T-helper 2 cell treated with Interferon-gamma antibody and Interleukin-4, amounts not matched to agents 5 μg/mL and 100 μg/mL, for 36 hours (primary cell): ENCODE measurements at regions not wholly inside any gene's neighbourhood (a gene's known extent, or its start where the extent isn't known, plus 50 kb on each side); places are given as distances from the start of the nearest gene placed in this dataset.
"Not testable (repeated sequence)": the region's sequence is repeated elsewhere in the genome, so short reads cannot be mapped to it uniquely, and the experiment has no call there.

Experiments used
- DNase-seq: peaks from one replicate; pipeline ENCODE4 v3.0.0; 2021; ENCODE audit warnings: low spot score
- H3K27ac Mint-ChIP-seq: one replicate; pipeline ENCODE4 v1.8.0; 2021; ENCODE audit warnings: mild to moderate bottlenecking, mixed read lengths
- H3K27me3 Mint-ChIP-seq: one replicate; pipeline ENCODE4 v1.8.0; 2021; ENCODE audit warnings: low read depth, mixed read lengths
- H3K36me3 Mint-ChIP-seq: one replicate; pipeline ENCODE4 v1.8.0; 2021; ENCODE audit warnings: low read depth, mixed read lengths
- H3K4me1 Mint-ChIP-seq: one replicate; pipeline ENCODE4 v1.8.0; 2021; ENCODE audit warnings: low read depth, mixed read lengths
- H3K4me3 Mint-ChIP-seq: one replicate; pipeline ENCODE4 v1.8.0; 2022; ENCODE audit warnings: mild to moderate bottlenecking, moderate library complexity, mixed read lengths
- H3K9me3 Mint-ChIP-seq: one replicate; pipeline ENCODE4 v1.8.0; 2021; ENCODE audit warnings: mixed read lengths

DNA sequence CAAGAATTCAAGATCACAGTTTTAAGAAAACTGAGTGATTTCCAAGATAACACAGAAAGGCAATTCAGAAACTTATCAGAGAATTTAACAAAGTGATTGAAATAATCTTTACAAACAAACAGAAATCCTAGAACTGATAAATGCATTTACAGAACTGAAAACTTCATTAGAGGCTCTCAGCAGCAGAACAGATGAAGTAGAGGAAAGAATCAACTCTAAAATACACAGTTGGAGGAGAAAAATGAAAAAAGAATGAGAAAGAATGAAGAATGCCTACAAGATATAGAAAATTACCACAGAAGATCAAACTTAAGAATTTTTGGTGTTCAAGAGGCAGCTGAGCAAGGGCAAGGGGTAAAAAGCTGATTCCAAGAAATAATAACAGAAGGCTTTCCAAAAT lies 168.8 kb downstream of the POLR2M start:
- Mint-ChIP-seq H3K36me3 (peaks cover 2% of the 10 kb centered on the region), H3K4me1 (no peaks in the 10 kb centered on the region), H3K27me3 (peaks cover 59% of the 10 kb centered on the region), H3K27ac (no peak overlapping the region), H3K9me3 (peaks cover 15% of the 10 kb centered on the region), H3K4me3 (no peak overlapping the region)
- DNase-seq: no peak

DNA sequence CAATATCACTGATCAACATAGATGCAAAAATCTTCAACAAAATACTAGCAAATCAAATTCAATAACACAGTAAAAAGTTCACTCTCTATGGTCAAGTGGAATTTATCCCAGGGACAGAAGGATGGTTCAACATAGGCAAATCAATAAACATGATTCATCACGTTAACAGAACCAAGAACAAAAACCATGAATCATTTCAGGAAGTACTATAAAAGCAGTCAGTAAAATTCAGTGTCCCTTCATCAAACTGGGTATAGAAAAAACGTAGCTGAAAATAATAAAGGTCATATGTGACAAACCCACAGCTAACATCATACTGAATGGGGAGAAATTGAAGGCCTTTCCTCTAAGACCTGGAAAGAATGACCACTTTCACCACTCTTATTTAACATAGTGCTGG lies 172.1 kb downstream of the POLR2M start:
- Mint-ChIP-seq H3K36me3 (peaks cover 2% of the 10 kb centered on the region), H3K9me3 (peaks cover 15% of the 10 kb centered on the region), H3K4me3 (no peak overlapping the region), H3K27ac (no peak overlapping the region), H3K4me1 (no peaks in the 10 kb centered on the region), H3K27me3 (peaks cover 37% of the 10 kb centered on the region)
- no peak for DNase-seq

DNA sequence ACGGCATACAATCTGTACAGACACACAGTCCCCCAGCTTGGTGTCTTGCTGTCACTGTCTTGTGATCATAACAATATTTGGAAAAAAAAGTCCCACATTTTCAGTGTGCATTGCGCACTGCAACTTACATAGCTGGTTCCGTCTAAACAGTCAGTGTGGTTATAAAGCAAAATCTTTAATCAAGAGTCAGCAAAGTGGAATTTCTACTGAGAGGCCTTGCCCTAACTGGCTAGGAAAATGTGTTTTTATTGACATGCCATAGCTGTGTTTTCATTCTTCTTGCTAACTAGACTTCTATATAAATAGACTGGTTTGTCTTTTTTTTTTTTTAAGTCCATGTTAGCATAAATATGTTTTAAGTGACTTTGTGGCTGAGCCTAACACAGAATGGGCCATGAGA lies 174.8 kb downstream of the POLR2M start:
- H3K4me1 Mint-ChIP-seq: no peaks in the 10 kb centered on the region
- H3K9me3 Mint-ChIP-seq: peaks cover 4% of the 10 kb centered on the region
- H3K27ac Mint-ChIP-seq: no peak overlapping the region
- no peaks in the 10 kb centered on the region for H3K36me3 Mint-ChIP-seq
- no peak overlapping the region for H3K4me3 Mint-ChIP-seq
- peaks cover 23% of the 10 kb centered on the region for H3K27me3 Mint-ChIP-seq
- no peak for DNase-seq

DNA sequence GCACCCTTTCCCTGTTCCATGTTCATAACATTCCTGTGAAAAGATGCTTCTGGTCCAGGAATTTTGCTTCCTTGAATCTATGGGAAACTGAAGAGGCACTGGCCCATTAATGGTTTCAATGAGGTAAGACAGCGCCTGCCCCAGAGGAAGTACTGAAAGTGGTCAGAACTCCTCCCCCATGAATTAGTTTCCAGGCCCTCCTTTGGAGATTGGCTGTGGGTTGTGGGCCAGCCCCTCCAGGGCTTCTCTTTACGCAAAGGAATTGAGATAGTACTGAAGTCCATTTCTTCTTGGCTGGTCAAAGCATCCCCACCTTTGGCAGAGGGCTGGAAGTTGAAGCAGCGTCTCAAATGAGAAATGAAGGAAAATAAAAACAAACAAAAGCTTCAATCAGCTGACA lies 175.5 kb downstream of the POLR2M start:
- Mint-ChIP-seq H3K36me3 (no peaks in the 10 kb centered on the region), H3K9me3 (no peaks in the 10 kb centered on the region), H3K27ac (no peak overlapping the region), H3K4me1 (no peaks in the 10 kb centered on the region), H3K4me3 (no peak overlapping the region), H3K27me3 (peaks cover 23% of the 10 kb centered on the region)
- no peak for DNase-seq

DNA sequence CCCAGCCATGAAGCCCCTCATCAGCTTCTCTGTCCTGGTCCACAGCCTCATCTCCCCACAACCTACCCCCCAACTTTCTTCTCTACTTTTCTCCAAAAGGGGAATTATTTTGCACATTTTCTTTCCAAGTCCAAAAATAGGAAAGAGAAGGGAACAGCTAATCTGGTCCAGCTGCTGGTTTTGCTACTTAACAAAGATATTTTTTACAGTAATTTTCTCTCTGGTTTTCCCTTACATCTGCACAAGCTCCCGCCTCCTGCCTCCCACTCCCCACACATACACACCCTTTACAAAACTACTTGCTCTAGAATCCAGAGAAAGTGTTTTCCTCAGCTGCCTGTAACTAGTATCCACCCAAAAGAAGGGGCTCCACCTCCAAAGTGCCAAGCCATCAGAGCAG lies 177.2 kb downstream of the POLR2M start:
- no peaks in the 10 kb centered on the region for H3K36me3 Mint-ChIP-seq
- no peaks in the 10 kb centered on the region for H3K9me3 Mint-ChIP-seq
- DNase-seq: no peak
- no peak overlapping the region for H3K4me3 Mint-ChIP-seq
- peaks cover 12% of the 10 kb centered on the region for H3K27me3 Mint-ChIP-seq
- H3K27ac Mint-ChIP-seq: no peak overlapping the region
- no peaks in the 10 kb centered on the region for H3K4me1 Mint-ChIP-seq

DNA sequence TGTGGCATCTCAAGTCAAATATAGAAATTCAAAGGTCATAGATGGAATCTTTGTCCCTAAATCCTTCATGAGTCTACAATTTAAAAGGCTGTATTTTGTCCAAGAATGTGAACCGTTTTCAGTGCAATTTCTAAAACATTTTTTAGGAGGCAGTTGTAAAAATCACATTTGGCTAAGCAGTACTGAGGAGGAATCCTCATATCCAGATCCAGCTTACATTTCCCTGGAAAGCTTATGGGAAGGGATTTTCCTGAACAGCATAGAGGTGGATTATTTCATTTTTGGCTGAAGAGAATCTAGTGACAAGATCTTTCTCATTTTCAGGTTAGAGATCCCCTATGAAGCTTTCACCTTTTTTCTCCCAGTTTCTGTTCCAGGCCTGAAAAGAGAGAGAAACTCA lies 178.4 kb downstream of the POLR2M start:
- Mint-ChIP-seq H3K4me3 (no peak overlapping the region), H3K4me1 (no peaks in the 10 kb centered on the region), H3K27ac (no peak overlapping the region), H3K36me3 (no peaks in the 10 kb centered on the region), H3K27me3 (peaks cover 8% of the 10 kb centered on the region), H3K9me3 (no peaks in the 10 kb centered on the region)
- no peak for DNase-seq

DNA sequence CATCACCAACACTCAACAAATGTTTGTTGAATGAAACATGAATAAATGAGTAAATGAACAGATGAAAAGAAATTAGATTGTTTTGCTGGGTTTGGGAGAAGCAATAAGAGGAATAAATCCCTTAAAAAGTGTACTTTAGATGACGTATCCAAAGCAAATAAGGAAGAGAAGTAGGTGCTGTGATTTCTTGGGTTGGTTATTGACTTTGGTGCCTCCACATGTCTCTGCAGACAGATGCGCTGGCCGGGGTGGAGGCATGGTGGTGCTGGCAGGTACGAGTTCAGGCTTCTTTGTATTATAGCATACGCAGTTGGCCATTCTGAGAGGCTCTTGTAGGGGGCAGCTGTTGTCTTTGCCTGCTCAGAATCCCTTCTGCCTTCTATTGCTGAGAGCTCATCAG lies 178.9 kb downstream of the POLR2M start:
- DNase-seq: no peak
- H3K4me3 Mint-ChIP-seq: no peak overlapping the region
- no peaks in the 10 kb centered on the region for H3K4me1 Mint-ChIP-seq
- H3K27ac Mint-ChIP-seq: no peak overlapping the region
- no peaks in the 10 kb centered on the region for H3K36me3 Mint-ChIP-seq
- no peaks in the 10 kb centered on the region for H3K9me3 Mint-ChIP-seq
- H3K27me3 Mint-ChIP-seq: peaks cover 8% of the 10 kb centered on the region

DNA sequence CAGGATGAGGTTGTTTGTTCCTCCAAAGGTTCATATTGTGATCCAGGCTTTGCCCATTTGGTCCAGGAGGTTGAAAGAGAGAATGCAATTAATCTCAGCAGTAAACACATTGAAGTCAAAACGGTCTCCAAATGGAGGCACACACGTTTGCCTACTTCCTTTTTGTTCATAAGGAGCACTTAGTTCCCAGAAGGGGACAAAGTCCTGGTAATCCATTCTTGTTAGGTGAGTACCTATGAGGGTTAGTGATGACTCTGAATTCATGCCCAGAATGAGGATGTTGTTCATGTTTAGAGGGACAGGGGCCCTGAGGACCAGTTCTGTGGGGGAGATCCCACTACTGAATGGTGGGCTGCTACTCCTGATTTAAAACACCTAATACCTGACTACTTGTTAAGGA lies 177.7 kb downstream of the ALDH1A2 start:
- Mint-ChIP-seq H3K9me3 (no peaks in the 10 kb centered on the region), H3K36me3 (no peaks in the 10 kb centered on the region), H3K27me3 (peaks cover 4% of the 10 kb centered on the region), H3K4me3 (no peak overlapping the region), H3K4me1 (no peaks in the 10 kb centered on the region), H3K27ac (no peak overlapping the region)
- DNase-seq: no peak

DNA sequence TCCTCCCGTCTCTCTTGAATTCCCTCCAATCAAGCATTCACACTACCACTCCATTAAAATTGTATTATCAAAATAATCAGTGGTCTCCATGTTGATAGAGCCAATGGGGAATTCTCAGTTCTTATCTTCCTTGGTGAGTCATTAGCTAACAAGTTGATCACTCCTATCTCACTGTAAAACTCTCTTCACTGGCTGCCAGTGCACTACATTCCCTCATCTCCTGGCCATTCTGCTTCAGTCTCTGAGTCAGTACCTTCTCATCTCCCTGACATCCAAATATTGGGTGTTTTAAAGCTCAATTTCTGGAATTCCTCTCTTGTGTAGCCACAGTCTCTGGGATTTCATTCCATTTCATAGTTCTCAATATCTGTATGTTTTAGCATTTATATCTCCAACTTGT lies 175.2 kb downstream of the ALDH1A2 start:
- Mint-ChIP-seq H3K9me3 (no peaks in the 10 kb centered on the region), H3K4me1 (no peaks in the 10 kb centered on the region), H3K36me3 (no peaks in the 10 kb centered on the region), H3K27me3 (peaks cover 2% of the 10 kb centered on the region), H3K4me3 (no peak overlapping the region), H3K27ac (no peak overlapping the region)
- no peak for DNase-seq

DNA sequence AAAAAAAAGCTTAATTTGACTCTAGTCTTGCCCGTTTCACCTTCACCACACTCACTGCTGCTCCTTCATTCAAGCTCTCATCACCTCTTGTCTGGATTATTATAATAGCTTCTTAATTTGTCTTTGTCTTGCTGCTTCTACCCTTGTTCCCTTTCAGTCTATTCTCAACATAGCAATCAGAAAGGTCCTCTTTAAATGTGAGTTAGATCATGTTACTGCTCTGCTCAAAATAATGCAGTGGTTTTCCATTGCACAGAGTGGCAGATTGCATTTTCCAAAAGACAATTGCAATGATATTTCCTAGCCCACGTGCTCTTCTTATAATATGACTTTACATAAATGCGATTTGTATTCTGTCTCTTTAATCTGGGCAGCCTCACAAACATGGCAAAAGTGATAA lies 174.6 kb downstream of the ALDH1A2 start:
- no peaks in the 10 kb centered on the region for H3K36me3 Mint-ChIP-seq
- no peak overlapping the region for H3K27ac Mint-ChIP-seq
- no peaks in the 10 kb centered on the region for H3K4me1 Mint-ChIP-seq
- no peak overlapping the region for H3K4me3 Mint-ChIP-seq
- no peaks in the 10 kb centered on the region for H3K9me3 Mint-ChIP-seq
- no peak for DNase-seq
- H3K27me3 Mint-ChIP-seq: peaks cover 2% of the 10 kb centered on the region

DNA sequence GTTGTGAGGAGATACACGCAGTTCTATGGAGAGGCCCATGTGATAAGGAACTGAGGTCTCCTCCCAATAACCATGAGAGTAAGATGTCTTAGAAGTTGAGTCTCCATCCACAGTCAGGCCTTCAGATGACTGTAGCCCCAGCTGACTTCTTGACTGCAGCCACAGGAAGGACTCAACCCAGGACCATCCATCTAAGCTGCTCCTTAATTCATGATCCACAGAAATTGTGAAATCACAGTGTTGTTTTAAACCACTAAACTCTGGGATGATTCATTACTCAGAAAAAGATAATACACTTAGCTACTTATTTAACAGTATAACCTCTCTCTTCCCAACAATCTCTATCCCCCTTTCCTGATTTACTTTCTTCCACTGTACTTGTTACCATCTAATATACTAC lies 173.3 kb downstream of the ALDH1A2 start:
- Mint-ChIP-seq H3K36me3 (no peaks in the 10 kb centered on the region), H3K4me3 (no peak overlapping the region), H3K27me3 (peaks cover 2% of the 10 kb centered on the region), H3K4me1 (no peaks in the 10 kb centered on the region), H3K9me3 (no peaks in the 10 kb centered on the region), H3K27ac (no peak overlapping the region)
- no peak for DNase-seq

DNA sequence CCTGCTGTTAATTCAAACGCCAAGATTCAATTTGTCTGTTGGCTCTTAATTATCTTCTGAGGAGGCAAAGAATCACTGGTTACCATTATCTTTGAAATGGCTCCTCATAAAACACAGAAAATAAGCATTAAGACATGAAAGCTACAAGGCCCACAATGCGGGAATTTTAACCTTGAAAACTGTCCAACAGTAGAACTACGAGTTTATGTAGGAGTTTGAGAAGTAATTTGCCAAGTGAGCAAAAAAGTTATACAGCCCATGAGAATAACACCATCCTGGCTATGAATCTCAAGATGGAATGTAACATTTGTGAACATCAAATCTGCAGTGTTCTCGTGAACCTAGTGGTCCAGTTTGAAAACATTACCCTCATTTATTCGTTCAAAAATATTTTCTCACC lies 172.5 kb downstream of the ALDH1A2 start:
- H3K4me3 Mint-ChIP-seq: no peak overlapping the region
- H3K9me3 Mint-ChIP-seq: no peaks in the 10 kb centered on the region
- no peaks in the 10 kb centered on the region for H3K36me3 Mint-ChIP-seq
- DNase-seq: no peak
- peaks cover 2% of the 10 kb centered on the region for H3K27me3 Mint-ChIP-seq
- no peak overlapping the region for H3K27ac Mint-ChIP-seq
- H3K4me1 Mint-ChIP-seq: no peaks in the 10 kb centered on the region

DNA sequence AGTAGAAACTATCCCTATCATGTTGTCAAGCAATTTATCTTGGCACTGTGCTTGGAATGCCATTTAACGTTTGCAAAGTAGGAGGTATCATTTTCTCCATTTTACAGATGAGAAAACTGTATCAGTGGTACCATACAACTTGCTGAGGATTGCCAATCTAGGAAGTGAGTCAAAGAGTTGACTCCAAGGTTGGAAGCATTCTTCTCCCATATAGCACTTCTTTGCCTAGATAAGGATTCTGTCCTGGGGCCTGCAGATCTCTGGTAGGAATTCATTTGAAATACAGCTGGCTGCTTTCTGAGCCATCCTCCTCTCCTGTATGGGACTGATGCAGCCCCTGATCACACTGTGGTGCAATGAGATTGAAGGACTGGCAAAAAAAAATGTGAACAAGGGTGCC lies 170.2 kb downstream of the ALDH1A2 start:
- Mint-ChIP-seq H3K27me3 (peaks cover 2% of the 10 kb centered on the region), H3K4me3 (no peak overlapping the region), H3K9me3 (no peaks in the 10 kb centered on the region), H3K27ac (no peak overlapping the region), H3K36me3 (no peaks in the 10 kb centered on the region), H3K4me1 (no peaks in the 10 kb centered on the region)
- DNase-seq: no peak

DNA sequence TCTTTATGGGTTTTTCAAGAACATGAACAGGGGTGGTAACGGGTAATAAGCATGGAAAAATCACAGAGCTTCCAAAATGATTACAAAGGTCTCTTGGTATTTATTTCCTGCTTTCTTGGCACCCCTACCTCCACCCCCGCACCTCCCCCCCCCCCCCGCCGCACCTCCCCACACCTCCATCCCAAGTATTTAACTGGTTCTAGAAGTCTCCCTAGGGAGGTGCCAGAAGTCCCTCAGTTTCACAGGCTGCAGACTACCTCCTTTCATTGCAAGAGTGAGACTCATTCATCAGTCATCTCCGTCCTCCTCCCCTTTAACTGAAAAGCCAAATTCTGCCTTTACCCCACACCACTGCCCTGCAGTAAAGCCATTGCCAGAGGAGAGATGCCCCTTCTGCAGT lies 169.4 kb downstream of the ALDH1A2 start:
- DNase-seq: no peak
- Mint-ChIP-seq H3K36me3 (no peaks in the 10 kb centered on the region), H3K4me1 (no peaks in the 10 kb centered on the region), H3K4me3 (no peak overlapping the region), H3K9me3 (no peaks in the 10 kb centered on the region), H3K27ac (no peak overlapping the region), H3K27me3 (peaks cover 3% of the 10 kb centered on the region)

DNA sequence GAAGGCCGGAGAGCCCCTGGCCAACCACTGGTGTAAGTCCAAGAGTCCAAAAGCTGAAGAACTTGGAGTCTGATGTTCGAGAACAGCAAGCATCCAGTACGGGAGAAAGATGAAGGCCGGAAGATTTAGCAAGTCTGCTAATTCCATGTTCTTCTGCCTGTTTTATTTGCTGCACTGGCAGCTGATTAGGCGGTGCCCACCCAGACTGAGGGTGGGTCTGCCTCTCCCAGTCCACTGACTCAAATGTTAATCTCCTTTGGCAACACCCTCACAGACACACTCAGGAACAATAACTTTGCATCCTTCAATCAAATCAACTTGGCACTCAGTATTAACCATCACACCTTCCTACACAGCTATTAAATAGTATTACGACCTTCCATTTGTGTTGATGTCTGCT lies 168.6 kb downstream of the ALDH1A2 start:
- H3K27me3 Mint-ChIP-seq, H3K36me3 Mint-ChIP-seq, H3K9me3 Mint-ChIP-seq: not testable (repeated sequence)

DNA sequence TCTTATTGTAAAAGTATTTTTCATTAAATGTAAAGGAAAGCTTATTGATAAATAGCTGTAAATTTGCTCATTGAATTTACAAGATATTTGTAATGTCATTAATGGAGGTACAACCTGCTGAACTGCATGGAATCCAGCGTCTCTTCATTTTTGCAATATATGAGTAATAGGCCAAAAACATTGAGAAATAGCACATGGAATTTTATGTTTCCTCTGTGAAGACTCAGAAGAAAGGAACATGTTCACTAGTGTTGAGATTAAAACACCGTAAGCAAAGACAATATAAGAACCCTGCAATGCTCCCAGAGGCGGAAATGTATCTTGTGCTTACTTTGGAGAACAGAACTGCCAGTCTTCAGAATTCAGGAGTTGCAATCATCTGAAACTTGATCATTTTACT lies 167.6 kb downstream of the ALDH1A2 start:
- no peak for DNase-seq
- H3K9me3 Mint-ChIP-seq: no peaks in the 10 kb centered on the region
- no peak overlapping the region for H3K4me3 Mint-ChIP-seq
- no peaks in the 10 kb centered on the region for H3K4me1 Mint-ChIP-seq
- no peak overlapping the region for H3K27ac Mint-ChIP-seq
- no peaks in the 10 kb centered on the region for H3K36me3 Mint-ChIP-seq
- H3K27me3 Mint-ChIP-seq: peaks cover 4% of the 10 kb centered on the region

More for the DNA sequence above, 168.6 kb downstream of the ALDH1A2 start:
- not testable (repeated sequence) for DNase-seq, H3K4me1 Mint-ChIP-seq, H3K4me3 Mint-ChIP-seq, H3K27ac Mint-ChIP-seq
